ENCODE measurements at regions not wholly inside any gene's neighbourhood (a gene's known extent, or its start where the extent isn't known, plus 50 kb on each side); places are given as distances from the start of the nearest gene placed in this dataset.

DNA sequence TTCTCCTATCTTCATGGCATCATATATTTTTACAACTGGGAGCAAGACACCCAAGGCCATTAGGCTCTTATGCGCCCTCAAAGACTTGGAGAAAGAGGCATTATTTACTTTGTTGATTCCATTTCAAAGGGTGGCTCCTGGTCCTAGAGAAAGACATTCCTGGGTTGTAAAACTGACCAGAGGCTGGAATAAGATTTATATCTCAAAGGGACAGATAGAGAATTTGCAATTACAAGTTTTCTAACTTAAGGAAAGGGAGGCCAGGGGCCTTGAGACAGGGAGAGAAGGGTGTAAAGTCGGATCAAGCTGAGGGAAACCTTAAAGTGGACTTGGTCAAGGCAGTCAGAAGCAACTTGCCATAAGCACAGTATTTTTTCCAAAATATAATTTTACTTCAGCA is 1086.0 kb downstream of the SORCS3 start:
- Histone ChIP-seq H2AFZ (ENCODE audit: insufficient read depth, low read depth, low read length, poor library complexity, severe bottlenecking) (no peak overlapping the region), H3K79me2 (ENCODE audit: control insufficient read depth, insufficient read depth, low read length) (no peaks in the 10 kb centered on the region), H3K4me2 (replicated peaks; ENCODE audit: low read depth, low read length, poor library complexity, severe bottlenecking) (no peak overlapping the region), H4K20me1 (ENCODE audit: control insufficient read depth, insufficient read depth, low read length, poor library complexity, severe bottlenecking) (no peaks in the 10 kb centered on the region), H3K27ac (ENCODE audit: low read length in 2 of 2) (no peak overlapping the region), H3K4me3 (ENCODE audit: control extremely low read depth in 1 of 5, extremely low read depth in 1 of 5, insufficient read depth in 1 of 5, low read depth in 2 of 5, low read length in 4 of 5) (no peak overlapping the region), H3K9me3 (ENCODE audit: control extremely low read depth in 1 of 3, control insufficient read depth in 2 of 3, insufficient read depth in 1 of 3, low read length in 2 of 3) (peaks cover 0 to 3% (median 0%) of the 10 kb centered on the region in 3 donors), H3K9ac (ENCODE audit: low read length) (no peak overlapping the region), H3K4me1 (ENCODE audit: control insufficient read depth in 2 of 2, insufficient read depth in 2 of 2, low read length in 2 of 2) (no peaks in the 10 kb centered on the region), H3K36me3 (replicated peaks in 1 of 2; ENCODE audit: control extremely low read depth in 1 of 2, control insufficient read depth in 1 of 2, extremely low read depth in 1 of 2, insufficient read depth in 2 of 2, low read length in 1 of 2) (no peaks in the 10 kb centered on the region), H3K27me3 (replicated peaks in 1 of 4; ENCODE audit: control extremely low read depth in 1 of 4, control insufficient read depth in 3 of 4, insufficient read depth in 4 of 4, low read length in 3 of 4) (no peaks in the 10 kb centered on the region)
- no peak overlapping the region for H3K27ac Mint-ChIP-seq
- POLR2A ChIA-PET = no interaction called here
- H3K4me3 Mint-ChIP-seq = no peak overlapping the region
- no peak for TF ChIP-seq EZH2 (IDR thresholded peaks at IDR 0.05; ENCODE audit: borderline replicate concordance, insufficient read depth, low read depth, low read length, poor library complexity, severe bottlenecking)
- TF ChIP-seq, protein P1, sequence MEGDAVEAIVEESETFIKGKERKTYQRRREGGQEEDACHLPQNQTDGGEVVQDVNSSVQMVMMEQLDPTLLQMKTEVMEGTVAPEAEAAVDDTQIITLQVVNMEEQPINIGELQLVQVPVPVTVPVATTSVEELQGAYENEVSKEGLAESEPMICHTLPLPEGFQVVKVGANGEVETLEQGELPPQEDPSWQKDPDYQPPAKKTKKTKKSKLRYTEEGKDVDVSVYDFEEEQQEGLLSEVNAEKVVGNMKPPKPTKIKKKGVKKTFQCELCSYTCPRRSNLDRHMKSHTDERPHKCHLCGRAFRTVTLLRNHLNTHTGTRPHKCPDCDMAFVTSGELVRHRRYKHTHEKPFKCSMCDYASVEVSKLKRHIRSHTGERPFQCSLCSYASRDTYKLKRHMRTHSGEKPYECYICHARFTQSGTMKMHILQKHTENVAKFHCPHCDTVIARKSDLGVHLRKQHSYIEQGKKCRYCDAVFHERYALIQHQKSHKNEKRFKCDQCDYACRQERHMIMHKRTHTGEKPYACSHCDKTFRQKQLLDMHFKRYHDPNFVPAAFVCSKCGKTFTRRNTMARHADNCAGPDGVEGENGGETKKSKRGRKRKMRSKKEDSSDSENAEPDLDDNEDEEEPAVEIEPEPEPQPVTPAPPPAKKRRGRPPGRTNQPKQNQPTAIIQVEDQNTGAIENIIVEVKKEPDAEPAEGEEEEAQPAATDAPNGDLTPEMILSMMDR (IDR thresholded peaks at IDR 0.05) = no peak
- WGBS (ENCODE audit: insufficient coverage) = 80% methylated on average over 1 of the region's 2 CpGs
- intact Hi-C loops (cut with micrococcal nuclease) = no loop called here
- DNase-seq = no peak
- CTCF ChIA-PET = no interaction called here
- H3K4me1 Mint-ChIP-seq = no peaks in the 10 kb centered on the region
- ATAC-seq (ENCODE audit: low read depth) = no peak
- H3K9me3 Mint-ChIP-seq (ENCODE audit: insufficient read depth) = peaks cover 2% of the 10 kb centered on the region
- H3K27me3 Mint-ChIP-seq = no peaks in the 10 kb centered on the region

DNA sequence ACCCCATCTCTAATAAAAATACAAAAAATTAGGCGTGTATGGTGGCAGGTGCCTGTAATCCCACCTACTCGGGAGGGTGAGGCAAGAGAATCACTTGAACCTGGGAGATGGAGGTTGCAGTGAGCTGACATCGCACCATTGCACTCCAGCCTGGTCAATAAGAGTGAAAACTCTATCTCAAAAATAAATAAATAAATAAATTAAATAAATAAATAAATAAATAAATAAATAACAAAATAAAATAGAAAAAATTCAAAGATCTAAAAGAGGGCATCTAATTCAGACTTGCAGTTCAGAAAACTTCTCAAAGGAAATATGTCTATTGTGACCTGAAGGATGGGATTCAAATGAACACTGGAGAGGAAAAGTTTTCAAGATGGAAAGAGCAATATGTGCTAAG is 1085.1 kb downstream of the SORCS3 start:
- no CpG with 5 or more reads among the region's 3 CpGs for WGBS (ENCODE audit: insufficient coverage)
- intact Hi-C loops (cut with micrococcal nuclease) = no loop called here
- no peak overlapping the region for H3K9ac ChIP-seq (ENCODE audit: low read length)

More for the DNA sequence above, 1085.1 kb downstream of the SORCS3 start:
- Histone ChIP-seq H3K79me2 (ENCODE audit: control insufficient read depth, insufficient read depth, low read length) (no peaks in the 10 kb centered on the region), H4K20me1 (ENCODE audit: control insufficient read depth, insufficient read depth, low read length, poor library complexity, severe bottlenecking) (no peaks in the 10 kb centered on the region), H2AFZ (ENCODE audit: insufficient read depth, low read depth, low read length, poor library complexity, severe bottlenecking) (no peak overlapping the region), H3K9me3 (ENCODE audit: control extremely low read depth in 1 of 3, control insufficient read depth in 2 of 3, insufficient read depth in 1 of 3, low read length in 2 of 3) (peaks cover 0 to 3% (median 0%) of the 10 kb centered on the region in 3 donors), H3K4me2 (replicated peaks; ENCODE audit: low read depth, low read length, poor library complexity, severe bottlenecking) (no peak overlapping the region), H3K4me3 (ENCODE audit: control extremely low read depth in 1 of 5, extremely low read depth in 1 of 5, insufficient read depth in 1 of 5, low read depth in 2 of 5, low read length in 4 of 5) (no peak overlapping the region), H3K27me3 (replicated peaks in 1 of 4; ENCODE audit: control extremely low read depth in 1 of 4, control insufficient read depth in 3 of 4, insufficient read depth in 4 of 4, low read length in 3 of 4) (no peaks in the 10 kb centered on the region), H3K36me3 (replicated peaks in 1 of 2; ENCODE audit: control extremely low read depth in 1 of 2, control insufficient read depth in 1 of 2, extremely low read depth in 1 of 2, insufficient read depth in 2 of 2, low read length in 1 of 2) (no peaks in the 10 kb centered on the region), H3K4me1 (ENCODE audit: control insufficient read depth in 2 of 2, insufficient read depth in 2 of 2, low read length in 2 of 2) (no peaks in the 10 kb centered on the region), H3K27ac (ENCODE audit: low read length in 2 of 2) (no peak overlapping the region)
- Mint-ChIP-seq H3K27ac (no peak overlapping the region), H3K4me1 (no peaks in the 10 kb centered on the region), H3K4me3 (no peak overlapping the region), H3K27me3 (no peaks in the 10 kb centered on the region), H3K9me3 (ENCODE audit: insufficient read depth) (peaks cover 2% of the 10 kb centered on the region)
- DNase-seq = no peak
- POLR2A ChIA-PET = no interaction called here
- TF ChIP-seq, protein P1 (IDR thresholded peaks at IDR 0.05) = no peak
- TF ChIP-seq EZH2 (IDR thresholded peaks at IDR 0.05; ENCODE audit: borderline replicate concordance, insufficient read depth, low read depth, low read length, poor library complexity, severe bottlenecking) = no peak
- CTCF ChIA-PET = no interaction called here
- no peak for ATAC-seq (ENCODE audit: low read depth)

Measured in B cell (primary cell).